ENCODE measurements at regions not wholly inside any gene's neighbourhood (a gene's known extent, or its start where the extent isn't known, plus 50 kb on each side); places are given as distances from the start of the nearest gene placed in this dataset.

DNA sequence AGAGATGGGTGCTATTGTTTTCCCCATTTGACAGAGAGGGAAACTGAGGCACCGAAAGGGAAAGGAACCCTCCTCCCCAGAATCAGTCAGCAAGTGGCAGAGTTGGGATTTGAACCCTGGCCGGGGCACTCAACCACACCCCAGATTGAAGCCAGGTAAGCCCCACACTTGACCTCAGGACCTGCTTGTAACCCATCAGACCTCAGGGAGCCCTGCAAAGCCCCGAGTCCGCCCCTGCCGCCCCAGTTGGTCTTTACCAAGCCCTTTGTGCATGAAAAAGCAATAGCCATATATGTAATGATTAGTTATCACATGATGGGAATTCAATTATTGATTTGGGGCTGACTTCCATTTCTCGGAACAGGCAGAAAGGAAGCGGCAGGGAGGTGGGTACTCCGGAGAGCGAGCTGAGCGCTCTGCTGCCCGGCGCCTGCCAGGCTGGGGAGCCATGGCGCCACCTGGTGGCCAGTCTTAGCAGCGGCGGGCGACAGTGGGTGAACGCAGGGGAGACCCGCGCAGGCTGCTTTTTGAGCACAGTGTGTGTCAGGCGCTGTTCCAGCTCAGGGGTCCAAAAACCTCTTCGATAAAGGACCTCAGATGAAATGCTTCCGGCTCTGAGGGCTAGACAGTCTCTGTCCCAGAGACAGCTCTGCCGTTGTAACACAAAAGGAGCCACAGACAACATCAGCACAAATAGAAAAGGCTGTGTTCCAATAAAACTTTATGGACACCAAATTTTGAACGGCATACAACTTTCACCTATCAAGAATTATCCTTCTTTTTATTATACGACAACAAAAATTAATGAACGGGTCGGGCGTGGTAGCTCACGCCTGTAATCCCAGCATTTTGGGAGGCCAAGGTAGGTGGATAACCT, 82.9 kb upstream of the CACNA1A start:
- Histone ChIP-seq H3K36me3 (no peaks in the 10 kb centered on the region), H3K9me3 (no peaks in the 10 kb centered on the region), H3K4me3 (no peak overlapping the region), H3K27me3 (peaks cover 6% of the 10 kb centered on the region; the same call in 1 of the 2 replicates)
- peak; percentile 83 for DNase-seq

GRCh38 chr19:13585512-13585911, 79.2 kb upstream of the CACNA1A start:
- Histone ChIP-seq H3K9me3 (no peaks in the 10 kb centered on the region), H3K27me3 (no peaks in the 10 kb centered on the region), H3K4me3 (no peak overlapping the region), H3K36me3 (no peaks in the 10 kb centered on the region)
- DNase-seq: no peak

- DNase-seq: no peak
- H3K9me3 ChIP-seq: peaks cover 6% of the 10 kb centered on the region
- H3K36me3 ChIP-seq: no peaks in the 10 kb centered on the region
- H3K27me3 ChIP-seq: no peaks in the 10 kb centered on the region
- no peak overlapping the region for H3K4me3 ChIP-seq
Measured at GRCh38 chr19:13583753-13584152, 77.5 kb upstream of the CACNA1A start.

GRCh38 chr19:13583114-13583513, 76.8 kb upstream of the CACNA1A start:
- Histone ChIP-seq H3K4me3 (no peak overlapping the region), H3K27me3 (no peaks in the 10 kb centered on the region), H3K36me3 (no peaks in the 10 kb centered on the region), H3K9me3 (peaks cover 11% of the 10 kb centered on the region)
- DNase-seq: no peak

DNA sequence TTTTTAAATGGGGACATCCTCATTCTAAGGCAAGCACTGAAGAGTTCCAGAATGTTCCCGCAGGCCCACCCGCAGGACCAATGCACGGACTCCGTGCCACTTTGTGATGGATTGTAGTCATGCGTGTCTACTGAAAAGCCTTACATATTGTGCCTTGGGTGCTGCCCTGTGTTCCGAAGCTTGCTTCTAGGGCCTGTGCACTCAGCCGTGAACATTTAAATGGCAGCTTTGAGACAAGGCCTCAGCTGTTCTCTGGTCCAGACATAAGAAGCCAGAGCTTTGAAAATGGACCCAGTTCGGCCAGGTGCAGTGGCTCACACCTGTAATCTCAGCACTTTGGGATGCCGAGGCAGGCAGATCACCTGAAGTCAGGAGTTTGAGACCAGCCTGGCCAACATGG, 75.3 kb upstream of the CACNA1A start:
- H3K27me3 ChIP-seq: no peaks in the 10 kb centered on the region
- H3K36me3 ChIP-seq: no peaks in the 10 kb centered on the region

DNA sequence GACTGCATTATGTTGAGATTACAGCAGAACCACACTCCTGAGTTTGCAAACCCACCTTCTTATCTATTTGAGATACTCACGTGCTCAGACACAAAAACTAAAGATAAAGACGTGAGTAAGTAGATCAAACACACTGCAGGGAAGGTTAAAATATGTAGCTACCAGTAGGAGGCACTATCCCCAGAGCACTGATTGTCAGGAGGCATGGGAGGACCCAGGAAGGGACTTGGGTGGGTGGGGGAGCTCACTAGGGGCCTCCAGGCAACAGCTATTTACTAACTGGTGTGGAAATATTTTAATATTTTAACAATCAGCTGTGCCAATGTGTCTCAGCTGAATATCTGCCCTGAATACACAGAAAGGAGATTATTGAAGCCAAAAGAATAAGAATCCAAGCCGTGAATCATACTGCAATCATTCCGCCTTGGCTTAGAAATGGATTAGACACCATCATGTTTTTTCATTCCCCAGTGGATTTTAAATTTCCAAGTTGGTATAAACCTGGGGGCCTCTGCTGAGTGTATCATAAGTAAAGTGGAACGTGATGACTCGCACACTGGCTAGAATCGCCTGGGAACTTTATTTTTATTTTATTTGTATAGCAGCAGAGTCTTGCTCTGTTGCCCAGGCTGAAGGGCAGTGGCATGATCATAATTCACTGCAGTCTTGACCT, 73.2 kb upstream of the CACNA1A start:
- DNase-seq: peak; percentile 70
- Histone ChIP-seq H3K9me3 (peaks cover 34% of the 10 kb centered on the region), H3K4me3 (no peak overlapping the region), H3K27me3 (no peaks in the 10 kb centered on the region), H3K36me3 (no peaks in the 10 kb centered on the region)

More for the DNA sequence above, 75.3 kb upstream of the CACNA1A start:
- no peak for DNase-seq
- Histone ChIP-seq H3K9me3 (peaks cover 26% of the 10 kb centered on the region), H3K4me3 (no peak overlapping the region)

GRCh38 chr19:13576726-13577125, 70.4 kb upstream of the CACNA1A start:
- Histone ChIP-seq H3K36me3 (no peaks in the 10 kb centered on the region), H3K9me3 (peaks cover 34% of the 10 kb centered on the region), H3K4me3 (no peak overlapping the region), H3K27me3 (no peaks in the 10 kb centered on the region)
- DNase-seq: no peak

DNA sequence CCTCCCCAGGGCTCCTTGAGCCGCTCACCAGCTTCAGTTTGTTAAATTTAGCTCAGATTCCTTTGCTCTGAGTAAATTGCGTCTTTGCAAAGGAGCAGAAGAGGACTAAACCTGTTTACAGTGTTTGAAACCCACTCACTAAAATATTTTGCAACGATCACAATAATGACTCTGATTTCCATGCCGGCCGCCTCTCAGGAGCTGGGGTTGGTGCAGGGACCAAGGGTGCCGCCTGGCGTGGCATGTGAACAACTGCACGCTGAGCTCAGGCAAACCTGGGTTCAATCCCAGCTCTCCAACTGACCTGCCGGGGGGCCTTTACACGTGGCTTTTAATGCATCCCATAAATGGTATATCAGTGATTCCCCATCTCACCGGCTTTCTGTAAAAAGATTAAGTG, 68.7 kb upstream of the CACNA1A start:
- no peaks in the 10 kb centered on the region for H3K27me3 ChIP-seq
- peaks cover 34% of the 10 kb centered on the region for H3K9me3 ChIP-seq
- no peak overlapping the region for H3K4me3 ChIP-seq
- DNase-seq: peak; percentile 34
- no peaks in the 10 kb centered on the region for H3K36me3 ChIP-seq

DNA sequence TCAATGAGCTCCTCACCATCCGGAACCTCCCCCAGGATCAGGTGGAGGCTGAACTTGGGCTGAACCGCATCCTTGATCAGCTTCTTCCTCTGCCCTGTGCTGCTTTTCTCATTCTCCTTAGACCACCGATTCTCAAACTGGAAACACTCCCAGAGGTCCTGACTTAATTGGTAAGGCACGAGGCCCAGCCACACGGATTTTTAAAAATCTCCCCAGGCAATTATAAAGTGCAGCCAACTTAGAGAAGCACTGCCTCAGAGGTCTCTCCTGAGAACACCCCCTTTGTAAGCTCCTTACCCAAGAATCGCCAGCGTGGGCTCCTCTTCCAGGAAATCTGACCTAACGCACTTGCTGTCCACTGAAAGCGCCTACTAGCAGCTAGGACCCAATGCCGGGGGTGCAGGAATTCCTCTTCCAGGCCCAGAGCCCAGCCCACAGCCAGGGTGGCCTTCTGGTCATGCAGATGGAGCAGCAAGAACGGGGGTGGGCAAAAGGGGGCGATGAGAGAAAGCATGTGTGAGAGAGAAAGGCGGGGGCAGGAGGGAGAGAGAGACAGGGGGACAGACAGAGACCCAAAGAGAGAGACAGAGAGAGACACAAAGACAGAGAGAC, 66.9 kb upstream of the CACNA1A start:
- H3K27me3 ChIP-seq: no peaks in the 10 kb centered on the region
- DNase-seq: no peak
- no peaks in the 10 kb centered on the region for H3K36me3 ChIP-seq
- H3K9me3 ChIP-seq: peaks cover 24% of the 10 kb centered on the region
- no peak overlapping the region for H3K4me3 ChIP-seq

GRCh38 chr19:13561461-13561860, 55.2 kb upstream of the CACNA1A start:
- Histone ChIP-seq H3K36me3 (no peaks in the 10 kb centered on the region), H3K4me3 (no peak overlapping the region), H3K9me3 (peaks cover 5% of the 10 kb centered on the region; the same call in 1 of the 2 replicates), H3K27me3 (no peaks in the 10 kb centered on the region)
- no peak for DNase-seq

- Histone ChIP-seq H3K27me3 (no peaks in the 10 kb centered on the region), H3K36me3 (no peaks in the 10 kb centered on the region), H3K9me3 (peaks cover 5% of the 10 kb centered on the region; the same call in 1 of the 2 replicates), H3K4me3 (no peak overlapping the region)
- DNase-seq: no peak
Measured at GRCh38 chr19:13557756-13558398, 51.6 kb upstream of the CACNA1A start.

DNA sequence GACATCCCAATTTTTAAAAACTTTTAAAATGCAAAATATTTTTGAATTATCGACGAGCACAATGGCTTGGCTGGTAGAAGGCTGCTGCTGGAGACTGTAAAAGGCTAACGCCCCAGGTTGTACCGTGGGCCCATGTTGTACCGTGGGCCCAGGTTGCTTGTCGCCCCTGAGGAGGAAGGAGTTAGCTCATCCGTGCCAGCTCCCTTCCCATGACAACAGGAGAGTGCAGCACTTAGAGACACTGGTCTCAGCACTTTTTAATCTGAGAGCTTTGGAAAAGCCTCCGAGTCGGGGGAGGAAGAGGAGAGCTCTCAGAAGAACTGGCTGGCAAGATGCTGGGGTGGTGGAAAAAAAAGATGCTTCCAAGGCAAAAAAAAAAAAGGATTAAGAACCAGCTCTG, 50.3 kb upstream of the CACNA1A start:
- DNase-seq: no peak
- Histone ChIP-seq H3K4me3 (no peak overlapping the region), H3K9me3 (peaks cover 5% of the 10 kb centered on the region; the same call in 1 of the 2 replicates), H3K36me3 (no peaks in the 10 kb centered on the region), H3K27me3 (no peaks in the 10 kb centered on the region)
